ENCODE measurements at regions not wholly inside any gene's neighbourhood (a gene's known extent, or its start where the extent isn't known, plus 50 kb on each side); places are given as distances from the start of the nearest gene placed in this dataset.

DNA sequence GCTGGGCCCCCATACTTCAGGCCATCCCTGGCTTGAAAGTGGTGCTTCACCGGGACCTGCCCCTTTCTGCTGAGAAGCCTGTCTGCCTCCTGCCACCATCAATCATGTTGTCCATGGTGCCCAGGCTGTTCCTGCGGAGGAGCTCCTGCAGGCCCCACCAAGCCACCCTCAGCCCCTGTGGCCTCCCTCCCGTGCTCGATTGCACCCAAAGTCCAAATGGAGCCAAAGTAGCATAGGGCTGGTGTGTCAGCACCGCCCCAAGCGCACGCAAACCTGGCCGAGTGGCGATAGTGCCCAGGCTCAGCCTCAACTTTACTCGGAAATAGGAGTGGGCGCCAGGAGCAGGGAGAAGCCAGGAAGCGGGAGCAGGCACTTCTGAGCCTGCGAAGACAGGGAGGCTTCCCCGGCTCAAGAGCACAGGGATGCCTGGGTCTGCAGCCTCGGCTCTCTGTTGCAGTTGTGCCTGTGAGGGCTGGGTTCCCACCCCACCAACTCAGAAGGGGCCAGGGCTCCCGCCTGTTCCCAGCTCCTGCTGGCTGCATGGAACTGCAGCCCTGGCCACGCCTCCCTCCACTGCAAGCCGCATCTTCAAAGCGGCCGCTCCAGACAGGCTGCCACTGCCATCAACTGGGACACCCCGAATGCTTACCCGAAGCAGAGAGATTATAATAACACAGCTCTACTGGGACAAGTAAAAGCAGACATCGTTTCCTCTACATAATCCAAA lies 203.0 kb downstream of the ARRDC4 start:
- TF ChIP-seq SIN3A (IDR thresholded peaks at IDR 0.05; ENCODE audit: borderline replicate concordance, insufficient read depth, low read length): no peak
- no peak for TF ChIP-seq POLR2AphosphoS5 (IDR thresholded peaks at IDR 0.05; ENCODE audit: low read depth, low read length)
- TF ChIP-seq TAF1 (IDR thresholded peaks at IDR 0.05; ENCODE audit: borderline replicate concordance, insufficient read depth, low read length): no peak
- TF ChIP-seq FOXP2 (optimal IDR thresholded peaks at IDR 0.05; ENCODE audit: borderline replicate concordance, extremely low read depth, extremely low read length, insufficient read depth): no peak
- TF ChIP-seq, protein P1, sequence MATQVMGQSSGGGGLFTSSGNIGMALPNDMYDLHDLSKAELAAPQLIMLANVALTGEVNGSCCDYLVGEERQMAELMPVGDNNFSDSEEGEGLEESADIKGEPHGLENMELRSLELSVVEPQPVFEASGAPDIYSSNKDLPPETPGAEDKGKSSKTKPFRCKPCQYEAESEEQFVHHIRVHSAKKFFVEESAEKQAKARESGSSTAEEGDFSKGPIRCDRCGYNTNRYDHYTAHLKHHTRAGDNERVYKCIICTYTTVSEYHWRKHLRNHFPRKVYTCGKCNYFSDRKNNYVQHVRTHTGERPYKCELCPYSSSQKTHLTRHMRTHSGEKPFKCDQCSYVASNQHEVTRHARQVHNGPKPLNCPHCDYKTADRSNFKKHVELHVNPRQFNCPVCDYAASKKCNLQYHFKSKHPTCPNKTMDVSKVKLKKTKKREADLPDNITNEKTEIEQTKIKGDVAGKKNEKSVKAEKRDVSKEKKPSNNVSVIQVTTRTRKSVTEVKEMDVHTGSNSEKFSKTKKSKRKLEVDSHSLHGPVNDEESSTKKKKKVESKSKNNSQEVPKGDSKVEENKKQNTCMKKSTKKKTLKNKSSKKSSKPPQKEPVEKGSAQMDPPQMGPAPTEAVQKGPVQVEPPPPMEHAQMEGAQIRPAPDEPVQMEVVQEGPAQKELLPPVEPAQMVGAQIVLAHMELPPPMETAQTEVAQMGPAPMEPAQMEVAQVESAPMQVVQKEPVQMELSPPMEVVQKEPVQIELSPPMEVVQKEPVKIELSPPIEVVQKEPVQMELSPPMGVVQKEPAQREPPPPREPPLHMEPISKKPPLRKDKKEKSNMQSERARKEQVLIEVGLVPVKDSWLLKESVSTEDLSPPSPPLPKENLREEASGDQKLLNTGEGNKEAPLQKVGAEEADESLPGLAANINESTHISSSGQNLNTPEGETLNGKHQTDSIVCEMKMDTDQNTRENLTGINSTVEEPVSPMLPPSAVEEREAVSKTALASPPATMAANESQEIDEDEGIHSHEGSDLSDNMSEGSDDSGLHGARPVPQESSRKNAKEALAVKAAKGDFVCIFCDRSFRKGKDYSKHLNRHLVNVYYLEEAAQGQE (IDR thresholded peaks at IDR 0.05; ENCODE audit: insufficient read depth in 1 of 2, low read depth in 2 of 2, low read length in 2 of 2): no peak

DNA sequence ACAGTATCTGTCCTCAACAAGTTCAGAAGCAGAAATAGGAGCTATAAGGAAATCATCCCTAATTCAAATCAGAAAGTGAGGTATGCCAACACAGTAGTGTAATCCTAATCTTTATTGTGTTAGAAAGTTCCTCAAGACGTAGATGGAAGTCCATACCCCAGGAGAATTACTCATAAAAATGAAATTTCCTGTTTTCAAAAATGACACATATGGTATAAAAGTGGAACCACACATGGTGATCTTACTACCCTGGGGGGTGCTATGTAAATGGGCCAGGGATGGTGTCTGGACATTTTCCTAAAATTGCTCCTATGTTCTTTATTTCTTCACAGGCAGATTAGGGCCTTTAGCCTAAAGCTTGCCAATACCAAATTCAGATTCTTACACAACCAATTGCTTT lies 204.1 kb downstream of the ARRDC4 start:
- TF ChIP-seq SIN3A (IDR thresholded peaks at IDR 0.05; ENCODE audit: borderline replicate concordance, insufficient read depth, low read length) (no peak), TAF1 (IDR thresholded peaks at IDR 0.05; ENCODE audit: borderline replicate concordance, insufficient read depth, low read length) (no peak)
- TF ChIP-seq, protein P1 (IDR thresholded peaks at IDR 0.05; ENCODE audit: insufficient read depth in 1 of 2, low read depth in 2 of 2, low read length in 2 of 2): no peak

DNA sequence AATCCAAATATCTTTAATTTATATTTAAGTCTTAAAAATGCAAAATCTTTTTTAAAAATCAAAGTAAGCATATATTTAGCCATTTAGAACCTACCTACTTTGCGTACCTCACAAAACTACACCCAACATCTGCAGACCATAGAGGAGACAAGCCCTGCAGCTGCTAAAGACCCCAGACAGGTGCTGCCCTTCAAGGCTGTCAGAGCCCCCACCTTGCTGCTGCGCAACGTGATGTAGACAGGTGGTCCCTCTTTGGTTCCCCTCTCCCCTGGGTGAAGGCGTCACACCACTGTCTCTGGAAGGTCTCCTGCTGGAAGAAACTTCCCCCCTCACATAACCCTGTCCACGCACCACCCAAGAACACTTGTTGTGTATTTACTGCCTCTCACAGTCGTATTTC lies 204.5 kb downstream of the ARRDC4 start:
- TF ChIP-seq TAF1 (IDR thresholded peaks at IDR 0.05; ENCODE audit: borderline replicate concordance, insufficient read depth, low read length): no peak
- no peak for TF ChIP-seq POLR2AphosphoS5 (IDR thresholded peaks at IDR 0.05; ENCODE audit: low read depth, low read length)

DNA sequence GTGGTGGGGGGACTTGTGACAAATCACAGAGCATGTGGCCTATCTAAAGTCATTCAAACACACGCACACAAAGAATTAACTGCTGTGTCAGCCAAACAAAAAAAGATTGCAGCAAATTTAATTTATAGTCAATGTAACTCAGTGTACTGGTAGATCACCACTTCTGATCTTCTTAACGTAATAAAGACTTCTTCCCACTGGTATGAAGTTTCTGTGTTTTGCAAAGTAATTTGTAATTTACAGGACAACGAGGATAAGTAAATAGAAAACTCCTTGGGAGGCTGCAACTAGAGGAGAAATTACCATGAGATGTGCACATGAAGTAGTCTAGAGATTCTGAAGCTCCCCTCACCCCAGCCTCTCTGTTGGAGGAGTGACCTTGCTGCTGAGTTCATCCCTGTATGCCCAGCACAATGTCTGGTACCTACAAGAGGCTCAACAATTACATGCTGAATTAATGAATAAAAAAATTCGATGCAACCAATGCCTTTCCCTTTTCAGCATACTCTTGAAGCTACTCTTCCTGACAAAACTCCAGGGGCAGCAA lies 207.3 kb downstream of the ARRDC4 start:
- TF ChIP-seq TAF1 (IDR thresholded peaks at IDR 0.05; ENCODE audit: borderline replicate concordance, insufficient read depth, low read length): no peak
- no peak for TF ChIP-seq FOXP2 (optimal IDR thresholded peaks at IDR 0.05; ENCODE audit: borderline replicate concordance, extremely low read depth, extremely low read length, insufficient read depth)
- no peak for TF ChIP-seq POLR2AphosphoS5 (IDR thresholded peaks at IDR 0.05; ENCODE audit: low read depth, low read length)
- TF ChIP-seq, protein P1 (IDR thresholded peaks at IDR 0.05; ENCODE audit: insufficient read depth in 1 of 2, low read depth in 2 of 2, low read length in 2 of 2): no peak
- no peak for TF ChIP-seq SIN3A (IDR thresholded peaks at IDR 0.05; ENCODE audit: borderline replicate concordance, insufficient read depth, low read length)

DNA sequence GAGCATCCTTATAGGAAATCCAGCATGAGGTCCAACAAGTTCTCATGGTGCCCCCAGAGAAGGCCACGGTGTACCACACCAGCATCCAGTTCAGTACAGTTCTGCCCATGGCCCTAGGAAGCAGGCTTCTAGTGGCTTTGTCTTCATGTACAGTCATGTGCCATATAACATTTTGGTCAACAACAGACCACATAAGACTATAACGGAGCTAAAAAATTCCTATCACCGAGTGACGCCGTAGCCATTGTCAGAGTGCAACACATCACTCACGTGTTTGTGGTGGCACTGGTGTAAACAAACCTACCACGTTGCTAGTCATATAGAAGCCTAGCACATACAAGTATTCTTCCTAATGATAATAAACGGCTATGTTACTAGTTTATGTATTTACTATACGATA lies 209.0 kb downstream of the ARRDC4 start:
- TF ChIP-seq POLR2AphosphoS5 (IDR thresholded peaks at IDR 0.05; ENCODE audit: low read depth, low read length) (no peak), TAF1 (IDR thresholded peaks at IDR 0.05; ENCODE audit: borderline replicate concordance, insufficient read depth, low read length) (no peak), SIN3A (IDR thresholded peaks at IDR 0.05; ENCODE audit: borderline replicate concordance, insufficient read depth, low read length) (no peak), FOXP2 (optimal IDR thresholded peaks at IDR 0.05; ENCODE audit: borderline replicate concordance, extremely low read depth, extremely low read length, insufficient read depth) (no peak)
- TF ChIP-seq, protein P1 (IDR thresholded peaks at IDR 0.05; ENCODE audit: insufficient read depth in 1 of 2, low read depth in 2 of 2, low read length in 2 of 2): no peak

Data from PFSK-1 (cell line).